Heart left ventricle (tissue), 16 donors: ENCODE measurements at regions not wholly inside any gene's neighbourhood (a gene's known extent, or its start where the extent isn't known, plus 50 kb on each side); places are given as distances from the start of the nearest gene placed in this dataset.

Source experiments
- ATAC-seq, 4 donors: fragments of 200-7000 bp; cut with Tn5 transposase; one replicate each; pipeline ENCODE4 v1.9.1; 2020 to 2022; ENCODE audit warnings: moderate library complexity in 4 of 4, mild to moderate bottlenecking in 3 of 4, moderate number of reproducible peaks in 1 of 4
- DNase-seq, 5 donors: peaks; one replicate each; pipeline ENCODE4 v3.0.0-alpha.2; 2020
- H3K27ac ChIP-seq, 12 donors: fragments of 200-600 bp; sonication (generic) in 4 of 12; one replicate each; pipeline versions ENCODE4 v1.5.0 to v1.8.0; 2016 to 2022; ENCODE audit warnings: mild to moderate bottlenecking in 2 of 12
- H3K27me3 ChIP-seq, 9 donors: fragments of 200-600 bp; sonication (generic) in 2 of 9; one replicate each; pipeline versions ENCODE4 v1.5.1 to v1.8.0; 2016 to 2022; ENCODE audit warnings: mild to moderate bottlenecking in 3 of 9
- H3K36me3 ChIP-seq, 9 donors: fragments of 200-600 bp; sonication (generic) in 2 of 9; one replicate each; pipeline versions ENCODE4 v1.5.0 to v1.8.0; 2018 to 2022; ENCODE audit warnings: mild to moderate bottlenecking in 2 of 9
- H3K4me1 ChIP-seq, 12 donors: fragments of 200-600 bp; sonication (generic) in 4 of 12; one replicate each; pipeline versions ENCODE4 v1.5.0 to v1.8.0; 2016 to 2022; ENCODE audit warnings: mild to moderate bottlenecking in 3 of 12
- H3K4me3 ChIP-seq, 12 donors: fragments of 200-600 bp; sonication (generic) in 4 of 12; one replicate each; pipeline versions ENCODE4 v1.5.0 to v1.8.0; 2017 to 2022; ENCODE audit warnings: mild to moderate bottlenecking in 9 of 12, moderate library complexity in 4 of 12
- H3K9me3 ChIP-seq, 12 donors: fragments of 200-600 bp; sonication (generic) in 4 of 12; one replicate each; pipeline versions ENCODE4 v1.5.0 to v1.8.0; 2016 to 2022; ENCODE audit warnings: mild to moderate bottlenecking in 1 of 12
- CTCF ChIP-seq, 12 donors: fragments of 200-600 bp; sonication (generic) in 4 of 12; IDR thresholded peaks; one replicate each; pipeline versions ENCODE4 v1.5.0 to v1.8.0; 2018 to 2022; ENCODE audit warnings: antibody characterized with exemption in 12 of 12, mild to moderate bottlenecking in 5 of 12
- POLR2A ChIP-seq, 2 donors: fragments of 450-650 bp; IDR thresholded peaks; one replicate each; pipeline ENCODE4 v1.6.1; 2017; ENCODE audit warnings: antibody characterized with exemption in 2 of 2, mild to moderate bottlenecking in 2 of 2, moderate library complexity in 2 of 2
- WGBS, 4 donors: extraction: QIAGEN DNeasy Blood & Tissue Kit in 2 of 4; methylation state at CpG; one replicate each; pipeline versions ENCODE4 v1.1.5 to v1.1.7; 2013 to 2018; 5-methylcytosine and 5-hydroxymethylcytosine counted together
- intact Hi-C, 10 donors: fragments of 100-400 bp; cut with DNase I; formaldehyde crosslinking; loops; one replicate each; pipeline versions ENCODE4 v1.11.1 to v1.14.2; 2022
- donor health status: ischemic (EF 13 %, LVEDD 7.1; RV severe dilation, severe dysfunction).
- donor health status: healthy with polysubstance abuse.
- donor health status: DM: no; HTN: yes; CAD: no.
- donor health status: DM: no; HTN: no; CAD: no.
- donor health status: ischemic (EF 25% LVEDD 6.9; RV normal size, moderate dysfunction).
- donor health status: ischemic (EF 25% LVEDD 5.7; RV mildly dilated, moderate dysfunction).
- donor health status: healthy.
- donor health status: DM: yes; HTN: yes; CAD: no.
- donor health status: ischemic (EF 35%, LVEDD 5.7; RV mildly dilated, moderate dysfunction).
- donor health status: nonischemic (EF 11% LVEDD 7.7; RV severe dilation, severe dysfunction).
- donor health status: DM: yes; HTN: yes; CAD: no.
- donor health status: PGD.
- donor health status: ischemic (EF 29% LVEDD 5.4; RV normal size, mild dysfunction).
- donor health status: nonischemic (EF 23%, LVEDD 6.1; RV moderate dilation, normal function).

- 87 to 90% (median 89%) methylated on average over 4 of the region's 4 CpGs for WGBS, 4 donors
- H3K36me3 ChIP-seq, result no peaks in the 10 kb centered on the region
- H3K27ac ChIP-seq, result no peak overlapping the region
- TF ChIP-seq CTCF (IDR thresholded peaks at IDR 0.05), result no peak
- no peak for TF ChIP-seq POLR2A (IDR thresholded peaks at IDR 0.05)
- ATAC-seq (no peak), DNase-seq (no peak)
- no peak overlapping the region for H3K4me3 ChIP-seq
- no peaks in the 10 kb centered on the region for H3K27me3 ChIP-seq
- H3K9me3 ChIP-seq, result peaks cover 0 to 5% (median 0%) of the 10 kb centered on the region in 12 donors
- no peaks in the 10 kb centered on the region for H3K4me1 ChIP-seq
- intact Hi-C loops, result no loop called here
Observed at GRCh38 chr9:2299843-2300205, 284.7 kb downstream of the SMARCA2 start.

GRCh38 chr9:2300325-2300724 lies 285.2 kb downstream of the SMARCA2 start:
- Histone ChIP-seq H3K27ac (no peak overlapping the region), H3K4me3 (no peak overlapping the region), H3K36me3 (no peaks in the 10 kb centered on the region), H3K9me3 (peaks cover 0 to 5% (median 0%) of the 10 kb centered on the region in 12 donors), H3K4me1 (no peaks in the 10 kb centered on the region), H3K27me3 (no peaks in the 10 kb centered on the region)
- intact Hi-C loops, result no loop called here
- no peak for DNase-seq
- ATAC-seq, result no peak
- no peak for TF ChIP-seq POLR2A (IDR thresholded peaks at IDR 0.05)
- no peak for TF ChIP-seq CTCF (IDR thresholded peaks at IDR 0.05)

GRCh38 chr9:2302606-2303005 lies 287.5 kb downstream of the SMARCA2 start:
- DNase-seq, result no peak
- no peak for ATAC-seq
- no peak overlapping the region for H3K4me3 ChIP-seq
- no peaks in the 10 kb centered on the region for H3K27me3 ChIP-seq
- no peak overlapping the region for H3K27ac ChIP-seq
- intact Hi-C loops, result no loop called here
- WGBS, 4 donors, result 58 to 80% (median 67%) methylated on average over 2 of the region's 2 CpGs
- TF ChIP-seq CTCF (IDR thresholded peaks at IDR 0.05) (no peak), POLR2A (IDR thresholded peaks at IDR 0.05) (no peak)
- H3K36me3 ChIP-seq, result no peaks in the 10 kb centered on the region
- no peaks in the 10 kb centered on the region for H3K4me1 ChIP-seq
- peaks cover 0 to 5% (median 0%) of the 10 kb centered on the region in 12 donors for H3K9me3 ChIP-seq

GRCh38 chr9:2303056-2303455 lies 287.9 kb downstream of the SMARCA2 start:
- Histone ChIP-seq H3K27me3 (no peaks in the 10 kb centered on the region), H3K4me3 (no peak overlapping the region), H3K27ac (no peak overlapping the region), H3K4me1 (no peaks in the 10 kb centered on the region), H3K36me3 (no peaks in the 10 kb centered on the region), H3K9me3 (peaks cover 0 to 5% (median 0%) of the 10 kb centered on the region in 12 donors)
- DNase-seq (no peak), ATAC-seq (no peak)
- TF ChIP-seq POLR2A (IDR thresholded peaks at IDR 0.05), result no peak
- no peak for TF ChIP-seq CTCF (IDR thresholded peaks at IDR 0.05)
- intact Hi-C loops, result no loop called here
- 61 to 73% (median 69%) methylated on average over 3 of the region's 3 CpGs for WGBS, 4 donors
